SK-N-DZ (cell line): ENCODE measurements at regions not wholly inside any gene's neighbourhood (a gene's known extent, or its start where the extent isn't known, plus 50 kb on each side); places are given as distances from the start of the nearest gene placed in this dataset.

Experiments
- DNase-seq: peaks from one replicate; pipeline ENCODE4 v3.0.0-alpha.2; 2015; ENCODE audit warnings: low spot score

GRCh38 chr14:45619831-45620230, 366.8 kb upstream of the MIS18BP1 start:
- no peak for DNase-seq

GRCh38 chr14:45610318-45610717, 357.3 kb upstream of the MIS18BP1 start:
- peak; percentile 75 for DNase-seq

- DNase-seq, result no peak
Observed at GRCh38 chr14:45587142-45587541, 334.1 kb upstream of the MIS18BP1 start.

- no peak for DNase-seq
Observed at GRCh38 chr14:45559626-45560025, 306.6 kb upstream of the MIS18BP1 start.

- no peak for DNase-seq
Observed at GRCh38 chr14:45558183-45558582, 305.2 kb upstream of the MIS18BP1 start.

- DNase-seq, result no peak
Observed at GRCh38 chr14:45553981-45554380, 301.0 kb upstream of the MIS18BP1 start.

GRCh38 chr14:45551240-45551820, 298.3 kb upstream of the MIS18BP1 start:
- DNase-seq, result peak; percentile 20

GRCh38 chr14:45531022-45531421, 278.0 kb upstream of the MIS18BP1 start:
- DNase-seq, result no peak

GRCh38 chr14:45526715-45527549, 273.9 kb upstream of the MIS18BP1 start:
- peak; percentile 64 for DNase-seq

GRCh38 chr14:45519766-45520165, 266.8 kb upstream of the MIS18BP1 start:
- DNase-seq, result no peak

GRCh38 chr14:45492876-45493275, 239.9 kb upstream of the MIS18BP1 start:
- DNase-seq, result no peak

GRCh38 chr14:45491914-45492313, 238.9 kb upstream of the MIS18BP1 start:
- DNase-seq, result no peak

GRCh38 chr14:45486599-45486998, 233.6 kb upstream of the MIS18BP1 start:
- DNase-seq, result no peak

- DNase-seq, result no peak
Observed at GRCh38 chr14:45467023-45467422, 214.0 kb upstream of the MIS18BP1 start.

GRCh38 chr14:45434221-45434620, 181.2 kb upstream of the MIS18BP1 start:
- no peak for DNase-seq

- DNase-seq, result peak; percentile 71
Observed at GRCh38 chr14:45426685-45427282, 173.8 kb upstream of the MIS18BP1 start.

- no peak for DNase-seq
Observed at GRCh38 chr14:45406942-45407341, 153.9 kb upstream of the MIS18BP1 start.

GRCh38 chr14:45400950-45401640, 148.1 kb upstream of the MIS18BP1 start:
- no peak for DNase-seq

- no peak for DNase-seq
Observed at GRCh38 chr14:45400509-45400908, 147.5 kb upstream of the MIS18BP1 start.

- no peak for DNase-seq
Observed at GRCh38 chr14:45381091-45381490, 128.1 kb upstream of the MIS18BP1 start.

GRCh38 chr14:45377166-45377565, 124.2 kb upstream of the MIS18BP1 start:
- peak; percentile 62 for DNase-seq

GRCh38 chr14:45373877-45374276, 120.9 kb upstream of the MIS18BP1 start:
- DNase-seq, result no peak
